WTC11 (cell line): ENCODE measurements at regions not wholly inside any gene's neighbourhood (a gene's known extent, or its start where the extent isn't known, plus 50 kb on each side); places are given as distances from the start of the nearest gene placed in this dataset.

Source experiments
- ATAC-seq: fragments of 200-7000 bp; cut with Tn5 transposase; 2 replicates; pipeline ENCODE4 v1.10.0; 2021; ENCODE audit warnings: mild to moderate bottlenecking, moderate library complexity
- CTCF ChIA-PET: fragments of 300-600 bp; sonication (Branson Sonifier 250); formaldehyde crosslinking; loops from one replicate; lab custom pipeline; 2021; ENCODE audit warnings: antibody characterized with exemption; lab: Charles Lee
- POLR2A ChIA-PET: fragments of 350-600 bp; sonication (Branson Sonifier 250); formaldehyde crosslinking; loops from one replicate; lab custom pipeline; 2021; ENCODE audit warnings: antibody characterized with exemption; lab: Charles Lee
- DNase-seq: peaks from one replicate; pipeline ENCODE4 v3.0.0; 2021; ENCODE audit warnings: low spot score
- H3K27ac Mint-ChIP-seq: 2 replicates; pipeline ENCODE4 v1.8.0; 2021; ENCODE audit warnings: mixed read lengths
- H3K27me3 Mint-ChIP-seq: 2 replicates; pipeline ENCODE4 v1.8.0; 2021; ENCODE audit warnings: low read depth, mild to moderate bottlenecking, moderate library complexity, mixed read lengths
- H3K36me3 Mint-ChIP-seq: 2 replicates; pipeline ENCODE4 v1.8.0; 2021; ENCODE audit warnings: mixed read lengths
- H3K4me1 Mint-ChIP-seq: 2 replicates; pipeline ENCODE4 v1.8.0; 2022; ENCODE audit warnings: mixed read lengths
- H3K4me3 Mint-ChIP-seq: 2 replicates; pipeline ENCODE4 v1.8.0; 2021; ENCODE audit warnings: mild to moderate bottlenecking, moderate library complexity, mixed read lengths
- H3K9me3 Mint-ChIP-seq: 2 replicates; pipeline ENCODE4 v1.8.0; 2021; ENCODE audit warnings: mixed read lengths
- ATF1 ChIP-seq: sonication (generic); formaldehyde crosslinking; IDR thresholded peaks from 2 replicates; pipeline ENCODE4 v1.8.1; 2023; ENCODE audit warnings: mild to moderate bottlenecking, moderate library complexity, missing genetic modification reagents
- ELF4 ChIP-seq: sonication (generic); formaldehyde crosslinking; IDR thresholded peaks from 2 replicates; pipeline ENCODE4 v1.8.1; 2022; ENCODE audit warnings: low read depth, mild to moderate bottlenecking, moderate library complexity, missing genetic modification reagents
- FOXJ3 ChIP-seq: sonication (generic); formaldehyde crosslinking; IDR thresholded peaks from 2 replicates; pipeline ENCODE4 v1.9.0; 2021; ENCODE audit warnings: missing genetic modification reagents, mild to moderate bottlenecking, borderline replicate concordance
- FOXK1 ChIP-seq: sonication (generic); formaldehyde crosslinking; IDR thresholded peaks from 2 replicates; pipeline ENCODE4 v1.8.0; 2022; ENCODE audit warnings: mild to moderate bottlenecking, moderate library complexity, missing genetic modification reagents
- HMGA2 ChIP-seq: fragments of 250-450 bp; sonication (Bioruptor Pico); IDR thresholded peaks from 2 replicates; pipeline ENCODE4 v1.4.0; 2021; ENCODE audit warnings: mild to moderate bottlenecking, moderate library complexity
- JUN ChIP-seq: sonication (generic); formaldehyde crosslinking; IDR thresholded peaks from 2 replicates; pipeline ENCODE4 v1.8.0; 2023; ENCODE audit warnings: mild to moderate bottlenecking, missing genetic modification reagents
- OVOL2 ChIP-seq: fragments of 250-450 bp; sonication (Bioruptor Pico); IDR thresholded peaks from 2 replicates; pipeline ENCODE4 v1.9.0; 2021; ENCODE audit warnings: mild to moderate bottlenecking, borderline replicate concordance
- PRRX2 ChIP-seq: fragments of 250-450 bp; sonication (Bioruptor Pico); IDR thresholded peaks from 2 replicates; pipeline ENCODE4 v1.8.0; 2021; ENCODE audit warnings: mild to moderate bottlenecking
- SMAD3 ChIP-seq: sonication (generic); formaldehyde crosslinking; IDR thresholded peaks from 2 replicates; pipeline ENCODE4 v1.8.0; 2022; ENCODE audit warnings: missing genetic modification reagents, mild to moderate bottlenecking, borderline replicate concordance
- SOX15 ChIP-seq: fragments of 250-450 bp; sonication (Bioruptor Pico); IDR thresholded peaks from 2 replicates; pipeline ENCODE4 v1.9.0; 2021; ENCODE audit warnings: mild to moderate bottlenecking
- SP1 ChIP-seq: sonication (generic); formaldehyde crosslinking; conservative IDR thresholded peaks from 2 replicates; pipeline ENCODE4 v1.8.1; 2022; ENCODE audit warnings: missing genetic modification reagents
- TEAD1 ChIP-seq: sonication (generic); formaldehyde crosslinking; IDR thresholded peaks from 2 replicates; pipeline ENCODE4 v1.8.0; 2022; ENCODE audit warnings: mild to moderate bottlenecking, missing genetic modification reagents
- TEAD4 ChIP-seq: sonication (generic); formaldehyde crosslinking; IDR thresholded peaks from 2 replicates; pipeline ENCODE4 v1.8.0; 2022; ENCODE audit warnings: mild to moderate bottlenecking, missing genetic modification reagents
- ZBTB21 ChIP-seq: sonication (generic); formaldehyde crosslinking; IDR thresholded peaks from 2 replicates; pipeline ENCODE4 v1.8.1; 2023; ENCODE audit warnings: mild to moderate bottlenecking, missing genetic modification reagents, borderline replicate concordance
- ZNF138 ChIP-seq: sonication (generic); formaldehyde crosslinking; conservative IDR thresholded peaks from 2 replicates; pipeline ENCODE4 v1.8.1; 2022; ENCODE audit warnings: mild to moderate bottlenecking, moderate library complexity, missing genetic modification reagents
- ZNF396 ChIP-seq: fragments of 250-450 bp; sonication (Bioruptor Pico); IDR thresholded peaks from 2 replicates; pipeline ENCODE4 v1.8.0; 2021; ENCODE audit warnings: mild to moderate bottlenecking, moderate library complexity, borderline replicate concordance
- ZNF416 ChIP-seq: fragments of 250-450 bp; sonication (Bioruptor Pico); IDR thresholded peaks from 2 replicates; pipeline ENCODE4 v1.9.0; 2021; ENCODE audit warnings: mild to moderate bottlenecking, inconsistent platforms
- TF ChIP-seq, protein P1 (sequence below): fragments of 200-600 bp; IDR thresholded peaks from 2 replicates; pipeline ENCODE4 v1.8.0; 2022; ENCODE audit warnings: antibody characterized with exemption
- TF ChIP-seq, protein P2 (sequence below): sonication (generic); formaldehyde crosslinking; IDR thresholded peaks from 2 replicates; pipeline ENCODE4 v1.8.1; 2023; ENCODE audit warnings: mild to moderate bottlenecking, missing genetic modification reagents, moderate library complexity
- TF ChIP-seq, protein P3 (sequence below): sonication (generic); formaldehyde crosslinking; IDR thresholded peaks from 2 replicates; pipeline ENCODE4 v1.8.1; 2023; ENCODE audit warnings: mild to moderate bottlenecking, missing genetic modification reagents
- TF ChIP-seq, protein P4 (sequence below): fragments of 250-450 bp; sonication (Bioruptor Pico); IDR thresholded peaks from 2 replicates; pipeline ENCODE4 v1.9.0; 2021; ENCODE audit warnings: mild to moderate bottlenecking
- TF ChIP-seq, protein P5 (sequence below): sonication (generic); formaldehyde crosslinking; IDR thresholded peaks from 2 replicates; pipeline ENCODE4 v1.8.0; 2022; ENCODE audit warnings: missing genetic modification reagents

DNA sequence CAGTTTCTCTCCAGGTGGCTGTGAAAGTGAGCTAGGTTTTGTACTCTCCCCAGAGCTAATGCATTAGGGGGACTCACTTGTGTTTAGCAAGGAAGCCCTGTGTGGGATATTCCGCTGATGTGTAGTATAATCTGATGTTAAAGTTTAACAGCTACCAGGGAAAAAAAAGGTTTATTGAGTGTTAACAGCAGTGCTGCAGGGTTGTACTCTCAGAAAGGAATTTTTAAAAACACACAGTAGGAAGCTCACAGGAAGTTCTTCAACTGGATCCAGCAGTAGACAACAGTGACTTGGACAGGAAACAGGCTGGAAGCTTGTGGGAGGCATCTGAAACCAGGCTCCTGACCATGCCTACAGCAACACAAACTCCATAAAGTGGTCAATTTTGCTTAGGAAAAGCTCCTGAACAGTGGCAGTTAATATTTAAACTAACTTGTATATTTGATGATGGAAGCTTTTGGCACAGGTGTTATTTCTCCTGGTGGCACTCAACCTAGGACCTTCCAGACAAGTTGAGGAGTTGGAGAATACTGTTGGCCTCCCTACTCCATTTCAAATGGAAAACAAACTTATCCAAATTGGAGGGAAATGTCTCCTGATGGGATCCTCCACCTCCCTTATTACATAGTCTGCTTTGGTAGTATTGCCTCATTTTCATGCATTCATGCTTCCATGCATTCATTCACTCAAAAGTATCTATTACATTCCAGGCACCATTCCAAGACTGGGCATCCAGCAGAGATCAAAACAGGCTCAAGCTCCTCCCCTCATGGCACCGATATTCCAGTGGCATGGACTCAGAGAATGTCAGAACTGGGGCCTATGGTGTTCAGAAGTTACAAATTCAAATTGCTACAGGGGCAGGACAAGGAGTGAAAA, 54.7 kb downstream of the FOXD1 start (continued):
- TF ChIP-seq, protein P1, sequence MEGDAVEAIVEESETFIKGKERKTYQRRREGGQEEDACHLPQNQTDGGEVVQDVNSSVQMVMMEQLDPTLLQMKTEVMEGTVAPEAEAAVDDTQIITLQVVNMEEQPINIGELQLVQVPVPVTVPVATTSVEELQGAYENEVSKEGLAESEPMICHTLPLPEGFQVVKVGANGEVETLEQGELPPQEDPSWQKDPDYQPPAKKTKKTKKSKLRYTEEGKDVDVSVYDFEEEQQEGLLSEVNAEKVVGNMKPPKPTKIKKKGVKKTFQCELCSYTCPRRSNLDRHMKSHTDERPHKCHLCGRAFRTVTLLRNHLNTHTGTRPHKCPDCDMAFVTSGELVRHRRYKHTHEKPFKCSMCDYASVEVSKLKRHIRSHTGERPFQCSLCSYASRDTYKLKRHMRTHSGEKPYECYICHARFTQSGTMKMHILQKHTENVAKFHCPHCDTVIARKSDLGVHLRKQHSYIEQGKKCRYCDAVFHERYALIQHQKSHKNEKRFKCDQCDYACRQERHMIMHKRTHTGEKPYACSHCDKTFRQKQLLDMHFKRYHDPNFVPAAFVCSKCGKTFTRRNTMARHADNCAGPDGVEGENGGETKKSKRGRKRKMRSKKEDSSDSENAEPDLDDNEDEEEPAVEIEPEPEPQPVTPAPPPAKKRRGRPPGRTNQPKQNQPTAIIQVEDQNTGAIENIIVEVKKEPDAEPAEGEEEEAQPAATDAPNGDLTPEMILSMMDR = no peak
- no peak for TF ChIP-seq ZNF138
- TF ChIP-seq SOX15 = no peak
- no peak for TF ChIP-seq FOXK1 (CRISPR knock-in tag)
- no peak for TF ChIP-seq SP1 (CRISPR knock-in tag)

DNA sequence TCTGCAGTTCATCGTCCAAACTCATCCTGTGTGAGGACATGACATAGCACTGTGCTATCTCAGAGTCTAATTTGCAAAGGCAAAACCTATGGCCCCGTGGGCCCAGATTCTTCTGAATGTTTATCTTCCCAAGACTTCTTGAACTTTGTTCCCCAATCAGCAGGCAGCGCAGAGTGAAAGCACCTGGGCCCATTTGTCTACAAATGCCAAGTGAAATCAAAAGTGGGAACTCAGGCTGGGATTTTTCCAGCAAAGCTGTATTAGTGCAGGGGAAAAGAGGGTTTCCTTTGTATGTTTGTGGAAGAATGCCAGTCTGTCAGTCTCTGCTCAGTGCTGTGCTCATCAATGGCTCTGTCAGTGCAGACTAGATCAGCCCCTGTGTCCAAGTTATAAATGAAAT, 55.8 kb downstream of the FOXD1 start:
- Mint-ChIP-seq H3K36me3 (no peaks in the 10 kb centered on the region), H3K4me1 (peaks cover 18% of the 10 kb centered on the region), H3K9me3 (no peaks in the 10 kb centered on the region), H3K4me3 (no peak overlapping the region), H3K27me3 (peaks cover 2% of the 10 kb centered on the region), H3K27ac (no peak overlapping the region)
- ATAC-seq (no peak), DNase-seq (no peak)
- CTCF ChIA-PET = interaction anchor here (0.7 to 1.7 kb wide), 6 partner anchors 29 to 177 kb away, joined by 3 to 6 read pairs (median 6); no protein-coding TSS in a partner anchor
- POLR2A ChIA-PET = no interaction called here
- TF ChIP-seq ZNF396 (CRISPR knock-in tag) = no peak
- TF ChIP-seq ZBTB21 = no peak
- TF ChIP-seq, protein P2, sequence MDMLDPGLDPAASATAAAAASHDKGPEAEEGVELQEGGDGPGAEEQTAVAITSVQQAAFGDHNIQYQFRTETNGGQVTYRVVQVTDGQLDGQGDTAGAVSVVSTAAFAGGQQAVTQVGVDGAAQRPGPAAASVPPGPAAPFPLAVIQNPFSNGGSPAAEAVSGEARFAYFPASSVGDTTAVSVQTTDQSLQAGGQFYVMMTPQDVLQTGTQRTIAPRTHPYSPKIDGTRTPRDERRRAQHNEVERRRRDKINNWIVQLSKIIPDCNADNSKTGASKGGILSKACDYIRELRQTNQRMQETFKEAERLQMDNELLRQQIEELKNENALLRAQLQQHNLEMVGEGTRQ (CRISPR knock-in tag) = no peak
- TF ChIP-seq ZNF138 = no peak
- TF ChIP-seq HMGA2 = no peak
- TF ChIP-seq, protein P3, sequence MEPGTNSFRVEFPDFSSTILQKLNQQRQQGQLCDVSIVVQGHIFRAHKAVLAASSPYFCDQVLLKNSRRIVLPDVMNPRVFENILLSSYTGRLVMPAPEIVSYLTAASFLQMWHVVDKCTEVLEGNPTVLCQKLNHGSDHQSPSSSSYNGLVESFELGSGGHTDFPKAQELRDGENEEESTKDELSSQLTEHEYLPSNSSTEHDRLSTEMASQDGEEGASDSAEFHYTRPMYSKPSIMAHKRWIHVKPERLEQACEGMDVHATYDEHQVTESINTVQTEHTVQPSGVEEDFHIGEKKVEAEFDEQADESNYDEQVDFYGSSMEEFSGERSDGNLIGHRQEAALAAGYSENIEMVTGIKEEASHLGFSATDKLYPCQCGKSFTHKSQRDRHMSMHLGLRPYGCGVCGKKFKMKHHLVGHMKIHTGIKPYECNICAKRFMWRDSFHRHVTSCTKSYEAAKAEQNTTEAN (CRISPR knock-in tag) = no peak
- no peak for TF ChIP-seq SMAD3 (CRISPR knock-in tag)

DNA sequence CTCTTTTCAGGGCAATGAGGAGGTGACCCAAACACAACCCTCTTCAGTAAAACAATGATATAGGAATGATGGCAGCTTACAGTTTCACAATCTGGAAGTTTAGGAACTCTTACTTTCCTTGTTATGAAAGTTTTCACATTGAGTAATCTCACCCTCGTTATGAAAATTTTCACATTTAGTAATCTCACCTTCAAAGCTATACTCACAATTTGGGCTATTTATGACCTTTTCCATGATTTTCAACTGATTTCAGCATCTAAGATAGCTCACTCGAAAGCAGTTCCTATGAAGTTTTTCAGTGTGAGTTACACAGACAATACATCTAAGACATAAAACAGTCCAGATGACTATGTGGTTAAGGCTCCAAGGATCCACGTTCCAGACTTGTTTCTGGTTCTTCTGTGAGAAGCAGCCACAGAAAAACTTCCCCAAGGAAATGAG, 57.1 kb downstream of the FOXD1 start:
- Mint-ChIP-seq H3K9me3 (peaks cover 2% of the 10 kb centered on the region), H3K4me3 (no peak overlapping the region), H3K36me3 (no peaks in the 10 kb centered on the region), H3K27ac (no peak overlapping the region), H3K27me3 (no peaks in the 10 kb centered on the region; the same call in 1 of the 2 replicates), H3K4me1 (peaks cover 24% of the 10 kb centered on the region)
- DNase-seq (no peak), ATAC-seq (no peak)
- ChIA-PET CTCF (no interaction called here), POLR2A (no interaction called here)
- TF ChIP-seq TEAD1 (CRISPR knock-in tag) = no peak
- no peak for TF ChIP-seq PRRX2 (CRISPR knock-in tag)
- no peak for TF ChIP-seq TEAD4 (CRISPR knock-in tag)
- no peak for TF ChIP-seq ZNF416
- TF ChIP-seq OVOL2 (CRISPR knock-in tag) = no peak
- TF ChIP-seq JUN (CRISPR knock-in tag) = no peak
- TF ChIP-seq, protein P4, sequence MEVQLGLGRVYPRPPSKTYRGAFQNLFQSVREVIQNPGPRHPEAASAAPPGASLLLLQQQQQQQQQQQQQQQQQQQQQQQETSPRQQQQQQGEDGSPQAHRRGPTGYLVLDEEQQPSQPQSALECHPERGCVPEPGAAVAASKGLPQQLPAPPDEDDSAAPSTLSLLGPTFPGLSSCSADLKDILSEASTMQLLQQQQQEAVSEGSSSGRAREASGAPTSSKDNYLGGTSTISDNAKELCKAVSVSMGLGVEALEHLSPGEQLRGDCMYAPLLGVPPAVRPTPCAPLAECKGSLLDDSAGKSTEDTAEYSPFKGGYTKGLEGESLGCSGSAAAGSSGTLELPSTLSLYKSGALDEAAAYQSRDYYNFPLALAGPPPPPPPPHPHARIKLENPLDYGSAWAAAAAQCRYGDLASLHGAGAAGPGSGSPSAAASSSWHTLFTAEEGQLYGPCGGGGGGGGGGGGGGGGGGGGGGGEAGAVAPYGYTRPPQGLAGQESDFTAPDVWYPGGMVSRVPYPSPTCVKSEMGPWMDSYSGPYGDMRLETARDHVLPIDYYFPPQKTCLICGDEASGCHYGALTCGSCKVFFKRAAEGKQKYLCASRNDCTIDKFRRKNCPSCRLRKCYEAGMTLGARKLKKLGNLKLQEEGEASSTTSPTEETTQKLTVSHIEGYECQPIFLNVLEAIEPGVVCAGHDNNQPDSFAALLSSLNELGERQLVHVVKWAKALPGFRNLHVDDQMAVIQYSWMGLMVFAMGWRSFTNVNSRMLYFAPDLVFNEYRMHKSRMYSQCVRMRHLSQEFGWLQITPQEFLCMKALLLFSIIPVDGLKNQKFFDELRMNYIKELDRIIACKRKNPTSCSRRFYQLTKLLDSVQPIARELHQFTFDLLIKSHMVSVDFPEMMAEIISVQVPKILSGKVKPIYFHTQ (CRISPR knock-in tag) = no peak
- no peak for TF ChIP-seq ZNF138
- TF ChIP-seq, protein P2 (CRISPR knock-in tag) = no peak
- TF ChIP-seq ZNF396 (CRISPR knock-in tag) = no peak
- no peak for TF ChIP-seq FOXK1 (CRISPR knock-in tag)
- TF ChIP-seq FOXJ3 = no peak
- no peak for TF ChIP-seq ELF4 (CRISPR knock-in tag)
- no peak for TF ChIP-seq ATF1
- TF ChIP-seq SP1 (CRISPR knock-in tag) = no peak
- TF ChIP-seq, protein P5, sequence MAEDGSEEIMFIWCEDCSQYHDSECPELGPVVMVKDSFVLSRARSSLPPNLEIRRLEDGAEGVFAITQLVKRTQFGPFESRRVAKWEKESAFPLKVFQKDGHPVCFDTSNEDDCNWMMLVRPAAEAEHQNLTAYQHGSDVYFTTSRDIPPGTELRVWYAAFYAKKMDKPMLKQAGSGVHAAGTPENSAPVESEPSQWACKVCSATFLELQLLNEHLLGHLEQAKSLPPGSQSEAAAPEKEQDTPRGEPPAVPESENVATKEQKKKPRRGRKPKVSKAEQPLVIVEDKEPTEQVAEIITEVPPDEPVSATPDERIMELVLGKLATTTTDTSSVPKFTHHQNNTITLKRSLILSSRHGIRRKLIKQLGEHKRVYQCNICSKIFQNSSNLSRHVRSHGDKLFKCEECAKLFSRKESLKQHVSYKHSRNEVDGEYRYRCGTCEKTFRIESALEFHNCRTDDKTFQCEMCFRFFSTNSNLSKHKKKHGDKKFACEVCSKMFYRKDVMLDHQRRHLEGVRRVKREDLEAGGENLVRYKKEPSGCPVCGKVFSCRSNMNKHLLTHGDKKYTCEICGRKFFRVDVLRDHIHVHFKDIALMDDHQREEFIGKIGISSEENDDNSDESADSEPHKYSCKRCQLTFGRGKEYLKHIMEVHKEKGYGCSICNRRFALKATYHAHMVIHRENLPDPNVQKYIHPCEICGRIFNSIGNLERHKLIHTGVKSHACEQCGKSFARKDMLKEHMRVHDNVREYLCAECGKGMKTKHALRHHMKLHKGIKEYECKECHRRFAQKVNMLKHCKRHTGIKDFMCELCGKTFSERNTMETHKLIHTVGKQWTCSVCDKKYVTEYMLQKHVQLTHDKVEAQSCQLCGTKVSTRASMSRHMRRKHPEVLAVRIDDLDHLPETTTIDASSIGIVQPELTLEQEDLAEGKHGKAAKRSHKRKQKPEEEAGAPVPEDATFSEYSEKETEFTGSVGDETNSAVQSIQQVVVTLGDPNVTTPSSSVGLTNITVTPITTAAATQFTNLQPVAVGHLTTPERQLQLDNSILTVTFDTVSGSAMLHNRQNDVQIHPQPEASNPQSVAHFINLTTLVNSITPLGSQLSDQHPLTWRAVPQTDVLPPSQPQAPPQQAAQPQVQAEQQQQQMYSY = no peak
